Nephron progenitor cell (in vitro differentiated cells): ENCODE measurements at regions not wholly inside any gene's neighbourhood (a gene's known extent, or its start where the extent isn't known, plus 50 kb on each side); places are given as distances from the start of the nearest gene placed in this dataset.

Source experiments
- DNase-seq: peaks from one replicate; pipeline ENCODE4 v3.0.0; 2021
- H3K27ac Mint-ChIP-seq: 2 replicates; pipeline ENCODE4 v1.8.0; 2021; ENCODE audit warnings: mild to moderate bottlenecking, moderate library complexity, mixed read lengths
- H3K27me3 Mint-ChIP-seq: 2 replicates; pipeline ENCODE4 v1.8.0; 2021; ENCODE audit warnings: mild to moderate bottlenecking, low read depth, mixed read lengths; ENCODE audit not compliant: poor library complexity
- H3K36me3 Mint-ChIP-seq: 2 replicates; pipeline ENCODE4 v1.8.0; 2021; ENCODE audit warnings: low read depth, mixed read lengths
- H3K4me1 Mint-ChIP-seq: 2 replicates; pipeline ENCODE4 v1.8.0; 2021; ENCODE audit warnings: mixed read lengths
- H3K4me3 Mint-ChIP-seq: 2 replicates; pipeline ENCODE4 v1.8.0; 2021; ENCODE audit warnings: mild to moderate bottlenecking, moderate library complexity, mixed read lengths
- H3K9me3 Mint-ChIP-seq: 2 replicates; pipeline ENCODE4 v1.8.0; 2021; ENCODE audit warnings: mild to moderate bottlenecking, moderate library complexity, mixed read lengths
- CTCF ChIP-seq: fragments of 200-600 bp; sonication (generic); IDR thresholded peaks from 2 replicates; pipeline ENCODE4 v1.5.0; 2021; ENCODE audit warnings: antibody characterized with exemption

GRCh38 chr22:49351761-49352227, 475.9 kb downstream of the BRD1 start:
- Mint-ChIP-seq H3K27ac (no peak overlapping the region), H3K27me3 (peaks cover 22% of the 10 kb centered on the region), H3K9me3 (no peaks in the 10 kb centered on the region), H3K36me3 (no peaks in the 10 kb centered on the region), H3K4me1 (peaks cover 8% of the 10 kb centered on the region), H3K4me3 (no peak overlapping the region)
- no peak for TF ChIP-seq CTCF
- DNase-seq: no peak

DNA sequence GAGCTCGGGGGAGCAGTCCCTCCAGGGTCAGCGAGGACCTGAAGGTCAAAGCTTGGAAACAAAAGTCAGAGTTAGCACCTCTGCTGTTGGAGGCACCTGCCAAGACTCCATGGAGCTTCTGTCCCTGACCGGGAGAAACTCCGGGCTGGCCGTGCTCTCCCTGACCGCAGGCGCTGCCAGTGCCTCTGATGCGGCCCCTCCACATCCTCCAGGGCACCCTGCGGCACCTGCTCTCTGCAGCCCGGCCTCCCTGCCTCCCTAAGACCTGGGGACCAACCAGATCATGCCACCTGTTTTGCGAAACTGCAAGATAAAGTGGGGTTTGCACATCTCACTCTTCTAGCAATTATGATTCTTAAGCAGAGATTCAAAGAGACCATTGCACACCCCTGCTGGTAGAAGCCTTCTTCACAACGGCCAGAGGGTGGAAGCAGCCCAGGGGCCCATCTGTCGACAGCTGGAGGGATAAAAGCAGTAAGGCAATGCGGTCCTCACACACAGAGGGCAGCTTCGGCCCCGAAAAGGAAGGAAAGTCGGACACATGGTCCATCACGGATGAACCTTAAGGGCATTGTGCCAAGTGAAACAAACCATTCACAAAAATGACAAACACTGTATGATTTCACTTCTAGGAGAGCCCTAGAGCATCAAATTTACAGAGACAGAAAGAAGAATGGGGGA, 477.1 kb downstream of the BRD1 start:
- no peak for DNase-seq
- H3K4me1 Mint-ChIP-seq: peaks cover 16% of the 10 kb centered on the region
- H3K27ac Mint-ChIP-seq: no peak overlapping the region

DNA sequence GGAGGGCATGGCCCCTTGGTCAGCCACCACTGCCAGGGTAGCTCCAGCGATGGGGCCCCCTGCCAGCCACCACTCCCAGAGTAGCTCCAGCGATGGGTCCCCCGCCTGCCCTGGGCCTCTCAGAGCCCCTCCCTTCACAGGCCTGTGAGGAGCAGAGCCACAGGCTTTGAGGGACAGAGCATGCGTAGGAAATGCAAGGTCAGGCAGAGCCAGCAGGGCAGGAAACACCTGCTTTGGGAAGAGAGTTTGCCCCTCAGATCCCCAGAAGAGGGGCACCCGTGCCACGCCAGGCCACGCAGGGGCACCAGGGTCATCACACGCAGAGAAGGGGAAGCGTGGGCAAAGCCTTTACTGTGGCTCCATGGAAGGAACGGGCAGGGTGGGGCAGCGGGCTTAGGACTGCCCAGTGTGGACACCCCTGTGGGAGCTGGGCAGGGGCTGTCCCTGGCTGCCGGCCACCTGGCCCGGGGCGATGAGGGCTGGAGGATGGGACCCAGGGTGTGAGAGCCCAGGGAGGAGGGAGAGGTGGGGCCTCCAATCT, 477.8 kb downstream of the BRD1 start:
- H3K27me3 Mint-ChIP-seq: peaks cover 13% of the 10 kb centered on the region
- H3K4me3 Mint-ChIP-seq: no peak overlapping the region
- no peak for DNase-seq
- no peak for TF ChIP-seq CTCF
- no peaks in the 10 kb centered on the region for H3K36me3 Mint-ChIP-seq
- no peaks in the 10 kb centered on the region for H3K9me3 Mint-ChIP-seq
- H3K27ac Mint-ChIP-seq: no peak overlapping the region
- H3K4me1 Mint-ChIP-seq: peaks cover 17% of the 10 kb centered on the region

More for the DNA sequence above, 477.1 kb downstream of the BRD1 start:
- Mint-ChIP-seq H3K9me3 (no peaks in the 10 kb centered on the region), H3K36me3 (no peaks in the 10 kb centered on the region), H3K4me3 (no peak overlapping the region), H3K27me3 (peaks cover 19% of the 10 kb centered on the region)
- no peak for TF ChIP-seq CTCF

DNA sequence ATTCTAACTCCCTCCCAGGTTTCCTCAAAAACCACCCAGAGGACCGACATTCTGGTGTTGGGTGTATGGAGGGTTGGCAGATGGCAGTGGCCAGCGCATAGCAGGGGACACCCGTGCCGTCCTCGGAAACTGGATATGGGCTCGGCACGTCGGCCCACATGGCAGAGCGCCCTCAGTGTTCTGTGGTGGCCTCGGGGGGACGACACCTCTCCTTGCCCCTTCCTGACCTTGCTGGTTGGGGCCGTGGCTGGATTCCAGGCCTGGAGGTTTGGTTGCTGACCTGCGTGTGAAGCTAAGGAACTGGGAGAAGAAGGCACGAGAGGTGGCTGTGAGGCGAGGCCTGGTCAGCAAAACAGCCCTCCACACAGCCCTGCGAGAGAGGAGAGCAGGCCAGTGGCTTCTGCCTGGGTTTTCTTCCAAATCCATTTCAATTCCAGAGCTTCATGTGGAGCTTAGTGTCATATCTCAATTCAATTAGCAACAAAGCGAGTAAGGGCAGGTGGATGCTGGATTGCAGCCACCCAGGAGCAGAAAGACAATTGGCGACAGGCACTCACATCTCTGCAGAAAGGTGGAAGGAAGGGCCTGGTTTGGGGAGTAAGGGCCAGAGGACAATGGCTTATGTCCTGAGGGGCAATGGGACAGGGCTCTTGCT, 478.4 kb downstream of the BRD1 start:
- Mint-ChIP-seq H3K9me3 (no peaks in the 10 kb centered on the region), H3K27me3 (peaks cover 11% of the 10 kb centered on the region), H3K4me3 (no peak overlapping the region), H3K4me1 (peaks cover 23% of the 10 kb centered on the region), H3K36me3 (no peaks in the 10 kb centered on the region), H3K27ac (no peak overlapping the region)
- TF ChIP-seq CTCF: no peak
- no peak for DNase-seq

GRCh38 chr22:49348631-49349030, 479.0 kb downstream of the BRD1 start:
- TF ChIP-seq CTCF: no peak
- H3K4me3 Mint-ChIP-seq: no peak overlapping the region
- peaks cover 25% of the 10 kb centered on the region for H3K4me1 Mint-ChIP-seq
- H3K36me3 Mint-ChIP-seq: no peaks in the 10 kb centered on the region
- no peaks in the 10 kb centered on the region for H3K9me3 Mint-ChIP-seq
- no peak for DNase-seq
- peaks cover 18% of the 10 kb centered on the region for H3K27me3 Mint-ChIP-seq
- H3K27ac Mint-ChIP-seq: no peak overlapping the region
